ENCODE measurements at regions not wholly inside any gene's neighbourhood (a gene's known extent, or its start where the extent isn't known, plus 50 kb on each side); places are given as distances from the start of the nearest gene placed in this dataset.

DNA sequence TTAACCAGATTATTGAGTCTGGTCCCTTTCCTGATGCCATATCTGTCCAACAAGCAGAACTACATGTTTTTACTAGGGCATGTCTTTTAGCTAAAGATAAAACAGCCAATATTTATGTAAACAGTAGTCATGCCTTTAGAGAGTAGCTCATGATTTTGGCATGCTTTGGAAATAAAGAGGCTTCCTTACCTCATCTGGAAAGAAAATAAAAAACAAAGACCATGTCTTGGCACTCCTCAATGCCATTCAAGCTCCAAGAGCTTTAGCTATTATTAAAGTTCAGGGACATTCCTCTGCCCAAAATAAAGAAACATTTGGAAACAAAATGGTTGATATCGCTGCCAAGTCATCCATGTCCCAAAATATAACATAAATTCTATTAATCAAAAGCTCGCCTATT, 202.4 kb downstream of the URB2 start:
- DNase-seq (ENCODE audit: low spot score) (no peak), ATAC-seq (no peak)
- H3K36me3 Mint-ChIP-seq: peaks cover 16% of the 10 kb centered on the region
- H3K27me3 Mint-ChIP-seq (ENCODE audit: low read depth): no peaks in the 10 kb centered on the region; the same call in 1 of the 2 replicates
- no peak overlapping the region for H3K27ac Mint-ChIP-seq
- no peak for TF ChIP-seq ZNF263 (CRISPR knock-in tag; IDR thresholded peaks at IDR 0.05; ENCODE audit: low read depth)
- no peak for TF ChIP-seq OVOL2 (CRISPR knock-in tag; IDR thresholded peaks at IDR 0.05; ENCODE audit: borderline replicate concordance)
- no peak for TF ChIP-seq NR3C1 (CRISPR knock-in tag; conservative IDR thresholded peaks at IDR 0.05; ENCODE audit: low read depth)
- TF ChIP-seq, protein P1, sequence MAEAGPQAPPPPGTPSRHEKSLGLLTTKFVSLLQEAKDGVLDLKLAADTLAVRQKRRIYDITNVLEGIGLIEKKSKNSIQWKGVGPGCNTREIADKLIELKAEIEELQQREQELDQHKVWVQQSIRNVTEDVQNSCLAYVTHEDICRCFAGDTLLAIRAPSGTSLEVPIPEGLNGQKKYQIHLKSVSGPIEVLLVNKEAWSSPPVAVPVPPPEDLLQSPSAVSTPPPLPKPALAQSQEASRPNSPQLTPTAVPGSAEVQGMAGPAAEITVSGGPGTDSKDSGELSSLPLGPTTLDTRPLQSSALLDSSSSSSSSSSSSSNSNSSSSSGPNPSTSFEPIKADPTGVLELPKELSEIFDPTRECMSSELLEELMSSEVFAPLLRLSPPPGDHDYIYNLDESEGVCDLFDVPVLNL (CRISPR knock-in tag; IDR thresholded peaks at IDR 0.05; ENCODE audit: borderline replicate concordance, low read depth): no peak
- no peak for TF ChIP-seq ESRRA (CRISPR knock-in tag; IDR thresholded peaks at IDR 0.05; ENCODE audit: borderline replicate concordance)
- TF ChIP-seq, protein P2, sequence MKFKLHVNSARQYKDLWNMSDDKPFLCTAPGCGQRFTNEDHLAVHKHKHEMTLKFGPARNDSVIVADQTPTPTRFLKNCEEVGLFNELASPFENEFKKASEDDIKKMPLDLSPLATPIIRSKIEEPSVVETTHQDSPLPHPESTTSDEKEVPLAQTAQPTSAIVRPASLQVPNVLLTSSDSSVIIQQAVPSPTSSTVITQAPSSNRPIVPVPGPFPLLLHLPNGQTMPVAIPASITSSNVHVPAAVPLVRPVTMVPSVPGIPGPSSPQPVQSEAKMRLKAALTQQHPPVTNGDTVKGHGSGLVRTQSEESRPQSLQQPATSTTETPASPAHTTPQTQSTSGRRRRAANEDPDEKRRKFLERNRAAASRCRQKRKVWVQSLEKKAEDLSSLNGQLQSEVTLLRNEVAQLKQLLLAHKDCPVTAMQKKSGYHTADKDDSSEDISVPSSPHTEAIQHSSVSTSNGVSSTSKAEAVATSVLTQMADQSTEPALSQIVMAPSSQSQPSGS (CRISPR knock-in tag; IDR thresholded peaks at IDR 0.05; ENCODE audit: borderline replicate concordance, low read depth): no peak
- TF ChIP-seq, protein P3, sequence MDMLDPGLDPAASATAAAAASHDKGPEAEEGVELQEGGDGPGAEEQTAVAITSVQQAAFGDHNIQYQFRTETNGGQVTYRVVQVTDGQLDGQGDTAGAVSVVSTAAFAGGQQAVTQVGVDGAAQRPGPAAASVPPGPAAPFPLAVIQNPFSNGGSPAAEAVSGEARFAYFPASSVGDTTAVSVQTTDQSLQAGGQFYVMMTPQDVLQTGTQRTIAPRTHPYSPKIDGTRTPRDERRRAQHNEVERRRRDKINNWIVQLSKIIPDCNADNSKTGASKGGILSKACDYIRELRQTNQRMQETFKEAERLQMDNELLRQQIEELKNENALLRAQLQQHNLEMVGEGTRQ (CRISPR knock-in tag; IDR thresholded peaks at IDR 0.05): no peak
- TF ChIP-seq, protein P4, sequence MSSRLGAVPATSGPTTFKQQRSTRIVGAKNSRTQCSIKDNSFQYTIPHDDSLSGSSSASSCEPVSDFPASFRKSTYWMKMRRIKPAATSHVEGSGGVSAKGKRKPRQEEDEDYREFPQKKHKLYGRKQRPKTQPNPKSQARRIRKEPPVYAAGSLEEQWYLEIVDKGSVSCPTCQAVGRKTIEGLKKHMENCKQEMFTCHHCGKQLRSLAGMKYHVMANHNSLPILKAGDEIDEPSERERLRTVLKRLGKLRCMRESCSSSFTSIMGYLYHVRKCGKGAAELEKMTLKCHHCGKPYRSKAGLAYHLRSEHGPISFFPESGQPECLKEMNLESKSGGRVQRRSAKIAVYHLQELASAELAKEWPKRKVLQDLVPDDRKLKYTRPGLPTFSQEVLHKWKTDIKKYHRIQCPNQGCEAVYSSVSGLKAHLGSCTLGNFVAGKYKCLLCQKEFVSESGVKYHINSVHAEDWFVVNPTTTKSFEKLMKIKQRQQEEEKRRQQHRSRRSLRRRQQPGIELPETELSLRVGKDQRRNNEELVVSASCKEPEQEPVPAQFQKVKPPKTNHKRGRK (CRISPR knock-in tag; IDR thresholded peaks at IDR 0.05; ENCODE audit: borderline replicate concordance): no peak
- no peak overlapping the region for H3K4me3 Mint-ChIP-seq
- ChIA-PET POLR2A (no interaction called here), CTCF (interaction anchor here (1.2 kb wide), 1 partner anchor 21 kb away, joined by 5 read pairs; no protein-coding TSS in a partner anchor)
- peaks cover 40% of the 10 kb centered on the region for H3K9me3 Mint-ChIP-seq
- no peaks in the 10 kb centered on the region for H3K4me1 Mint-ChIP-seq

DNA sequence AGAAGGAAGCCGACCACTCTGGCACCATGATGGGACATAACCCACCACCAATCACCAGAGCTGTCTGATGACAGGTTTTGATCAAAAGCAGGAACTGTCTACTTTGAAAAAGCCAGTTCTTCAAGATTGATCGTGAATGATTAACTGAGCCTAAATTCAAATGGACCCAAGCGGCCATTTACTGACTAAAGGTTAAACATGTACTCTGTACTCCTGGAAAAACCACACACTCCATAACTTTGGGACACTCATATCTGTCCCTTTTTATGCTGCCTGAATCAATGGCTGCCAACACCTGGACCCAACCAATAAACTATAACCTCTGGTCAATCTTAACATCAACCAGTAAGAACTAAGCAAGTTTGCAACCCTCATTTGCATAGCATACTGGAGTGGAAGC, 206.6 kb downstream of the URB2 start:
- POLR2A ChIA-PET: no interaction called here
- CTCF ChIA-PET: no interaction called here
- ATAC-seq (no peak), DNase-seq (ENCODE audit: low spot score) (no peak)
- H3K27me3 Mint-ChIP-seq (ENCODE audit: low read depth): no peaks in the 10 kb centered on the region
- no peak overlapping the region for H3K4me3 Mint-ChIP-seq
- no peaks in the 10 kb centered on the region for H3K4me1 Mint-ChIP-seq
- peaks cover 14% of the 10 kb centered on the region for H3K9me3 Mint-ChIP-seq
- H3K36me3 Mint-ChIP-seq: no peaks in the 10 kb centered on the region
- TF ChIP-seq PRRX2 (CRISPR knock-in tag; IDR thresholded peaks at IDR 0.05): no peak
- TF ChIP-seq, protein P1 (CRISPR knock-in tag; IDR thresholded peaks at IDR 0.05; ENCODE audit: borderline replicate concordance, low read depth): no peak
- TF ChIP-seq ZNF138 (CRISPR knock-in tag; conservative IDR thresholded peaks at IDR 0.05): no peak
- TF ChIP-seq ATF1 (CRISPR knock-in tag; IDR thresholded peaks at IDR 0.05): no peak
- TF ChIP-seq JUN (CRISPR knock-in tag; IDR thresholded peaks at IDR 0.05): no peak
- TF ChIP-seq ZNF121 (CRISPR knock-in tag; IDR thresholded peaks at IDR 0.05): no peak
- TF ChIP-seq JAZF1 (CRISPR knock-in tag; IDR thresholded peaks at IDR 0.05): no peak
- no peak for TF ChIP-seq MYBL2 (CRISPR knock-in tag; IDR thresholded peaks at IDR 0.05)
- TF ChIP-seq, protein P5, sequence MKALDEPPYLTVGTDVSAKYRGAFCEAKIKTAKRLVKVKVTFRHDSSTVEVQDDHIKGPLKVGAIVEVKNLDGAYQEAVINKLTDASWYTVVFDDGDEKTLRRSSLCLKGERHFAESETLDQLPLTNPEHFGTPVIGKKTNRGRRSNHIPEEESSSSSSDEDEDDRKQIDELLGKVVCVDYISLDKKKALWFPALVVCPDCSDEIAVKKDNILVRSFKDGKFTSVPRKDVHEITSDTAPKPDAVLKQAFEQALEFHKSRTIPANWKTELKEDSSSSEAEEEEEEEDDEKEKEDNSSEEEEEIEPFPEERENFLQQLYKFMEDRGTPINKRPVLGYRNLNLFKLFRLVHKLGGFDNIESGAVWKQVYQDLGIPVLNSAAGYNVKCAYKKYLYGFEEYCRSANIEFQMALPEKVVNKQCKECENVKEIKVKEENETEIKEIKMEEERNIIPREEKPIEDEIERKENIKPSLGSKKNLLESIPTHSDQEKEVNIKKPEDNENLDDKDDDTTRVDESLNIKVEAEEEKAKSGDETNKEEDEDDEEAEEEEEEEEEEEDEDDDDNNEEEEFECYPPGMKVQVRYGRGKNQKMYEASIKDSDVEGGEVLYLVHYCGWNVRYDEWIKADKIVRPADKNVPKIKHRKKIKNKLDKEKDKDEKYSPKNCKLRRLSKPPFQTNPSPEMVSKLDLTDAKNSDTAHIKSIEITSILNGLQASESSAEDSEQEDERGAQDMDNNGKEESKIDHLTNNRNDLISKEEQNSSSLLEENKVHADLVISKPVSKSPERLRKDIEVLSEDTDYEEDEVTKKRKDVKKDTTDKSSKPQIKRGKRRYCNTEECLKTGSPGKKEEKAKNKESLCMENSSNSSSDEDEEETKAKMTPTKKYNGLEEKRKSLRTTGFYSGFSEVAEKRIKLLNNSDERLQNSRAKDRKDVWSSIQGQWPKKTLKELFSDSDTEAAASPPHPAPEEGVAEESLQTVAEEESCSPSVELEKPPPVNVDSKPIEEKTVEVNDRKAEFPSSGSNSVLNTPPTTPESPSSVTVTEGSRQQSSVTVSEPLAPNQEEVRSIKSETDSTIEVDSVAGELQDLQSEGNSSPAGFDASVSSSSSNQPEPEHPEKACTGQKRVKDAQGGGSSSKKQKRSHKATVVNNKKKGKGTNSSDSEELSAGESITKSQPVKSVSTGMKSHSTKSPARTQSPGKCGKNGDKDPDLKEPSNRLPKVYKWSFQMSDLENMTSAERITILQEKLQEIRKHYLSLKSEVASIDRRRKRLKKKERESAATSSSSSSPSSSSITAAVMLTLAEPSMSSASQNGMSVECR (CRISPR knock-in tag; IDR thresholded peaks at IDR 0.05; ENCODE audit: borderline replicate concordance): no peak
- no peak for TF ChIP-seq ZNF317 (CRISPR knock-in tag; IDR thresholded peaks at IDR 0.05; ENCODE audit: borderline replicate concordance, low read depth)
- TF ChIP-seq CREM (CRISPR knock-in tag; IDR thresholded peaks at IDR 0.05): no peak
- no peak for TF ChIP-seq KAT7 (CRISPR knock-in tag; IDR thresholded peaks at IDR 0.05; ENCODE audit: borderline replicate concordance)
- TF ChIP-seq, protein P6, sequence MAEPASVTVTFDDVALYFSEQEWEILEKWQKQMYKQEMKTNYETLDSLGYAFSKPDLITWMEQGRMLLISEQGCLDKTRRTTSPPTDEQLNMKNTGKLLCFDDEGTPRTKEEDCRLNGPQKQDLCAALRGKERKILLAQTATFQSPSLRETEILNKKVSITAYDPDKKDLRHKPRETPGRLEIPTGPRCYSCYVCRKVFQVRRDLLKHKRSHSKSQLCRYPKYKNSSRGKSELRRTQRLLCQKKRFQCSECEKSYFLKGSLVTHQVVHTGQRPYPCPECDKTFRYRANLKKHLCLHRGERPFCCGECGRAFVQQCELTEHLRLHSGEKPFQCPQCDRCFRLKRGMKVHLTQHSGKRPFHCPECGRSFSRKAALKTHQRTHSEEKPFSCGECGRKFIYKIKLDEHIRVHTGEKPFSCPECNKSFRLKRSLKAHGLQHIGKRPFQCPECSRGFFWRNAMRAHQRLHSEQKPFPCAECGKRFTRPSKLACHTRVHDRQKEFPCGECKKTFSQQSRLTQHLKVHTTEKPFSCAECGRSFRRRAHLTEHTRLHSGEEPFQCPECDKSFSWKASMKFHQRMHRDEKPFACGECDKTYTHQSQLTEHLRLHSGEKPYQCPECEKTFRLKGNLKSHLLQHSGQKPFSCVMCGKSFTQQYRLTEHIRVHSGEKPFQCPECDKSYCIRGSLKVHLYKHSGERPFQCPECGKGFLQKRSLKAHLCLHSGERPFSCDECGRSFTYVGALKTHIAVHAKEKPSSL (CRISPR knock-in tag; conservative IDR thresholded peaks at IDR 0.05): no peak
- no peak overlapping the region for H3K27ac Mint-ChIP-seq
